DOHH2 (cell line): ENCODE measurements at regions not wholly inside any gene's neighbourhood (a gene's known extent, or its start where the extent isn't known, plus 50 kb on each side); places are given as distances from the start of the nearest gene placed in this dataset.
"Not testable (repeated sequence)": the region's sequence is repeated elsewhere in the genome, so short reads cannot be mapped to it uniquely, and the experiment has no call there.

ENCODE experiments used
- H3F3A ChIP-seq: fragments of 200-600 bp; sonication (generic), shearing (Covaris generic); 2 replicates; pipeline ENCODE4 v1.6.0; 2016; ENCODE audit warnings: antibody characterized with exemption, mild to moderate bottlenecking; ENCODE audit not compliant: control insufficient read depth, insufficient read depth
- H3K27ac ChIP-seq: fragments of 200-600 bp; sonication (generic); 2 replicates; pipeline ENCODE4 v1.5.1; 2014; ENCODE audit warnings: low read depth, mild to moderate bottlenecking, low read length, moderate library complexity
- H3K27me3 ChIP-seq: fragments of 200-600 bp; sonication (generic); 2 replicates; pipeline ENCODE4 v1.6.1; 2014; ENCODE audit warnings: mild to moderate bottlenecking, low read length, mixed read lengths; ENCODE audit not compliant: control insufficient read depth
- H3K36me3 ChIP-seq: fragments of 200-600 bp; sonication (generic); 2 replicates; pipeline ENCODE4 v1.6.1; 2014; ENCODE audit warnings: mild to moderate bottlenecking, low read length, moderate library complexity, mixed read lengths; ENCODE audit not compliant: control insufficient read depth
- H3K4me1 ChIP-seq: fragments of 200-600 bp; sonication (generic); 2 replicates; pipeline ENCODE4 v1.6.1; 2014; ENCODE audit warnings: mild to moderate bottlenecking, low read length, mixed read lengths; ENCODE audit not compliant: control insufficient read depth
- H3K4me2 ChIP-seq: fragments of 200-600 bp; sonication (generic); 2 replicates; pipeline ENCODE4 v1.6.0; 2014; ENCODE audit warnings: mild to moderate bottlenecking, low read length, moderate library complexity
- H3K4me3 ChIP-seq: fragments of 200-600 bp; sonication (generic); 2 replicates; pipeline ENCODE4 v1.5.1; 2014; ENCODE audit warnings: mild to moderate bottlenecking, low read length, mixed read lengths
- H3K79me2 ChIP-seq: fragments of 200-600 bp; sonication (generic); 2 replicates; pipeline ENCODE4 v1.6.1; 2014; ENCODE audit warnings: mild to moderate bottlenecking, low read length, mixed read lengths; ENCODE audit not compliant: control insufficient read depth
- H3K9me2 ChIP-seq: fragments of 200-600 bp; sonication (generic); replicated peaks from 2 replicates; pipeline ENCODE4 v1.6.1; 2014; ENCODE audit warnings: mild to moderate bottlenecking, low read length, mixed read lengths; ENCODE audit not compliant: control insufficient read depth
- H3K9me3 ChIP-seq: fragments of 200-600 bp; sonication (generic); 2 replicates; pipeline ENCODE4 v1.6.1; 2014; ENCODE audit warnings: antibody characterized with exemption, low read length, mixed read lengths; ENCODE audit not compliant: control insufficient read depth, insufficient read depth
- H4K20me1 ChIP-seq: fragments of 200-600 bp; sonication (generic); 2 replicates; pipeline ENCODE4 v1.6.0; 2014; ENCODE audit warnings: low read depth, mild to moderate bottlenecking, antibody characterized with exemption, low read length, moderate library complexity; ENCODE audit not compliant: control insufficient read depth, insufficient read depth
- CTCF ChIP-seq: fragments of 200-600 bp; sonication (generic); IDR thresholded peaks from one replicate; pipeline ENCODE4 v1.5.1; 2014; ENCODE audit warnings: antibody characterized with exemption, mild to moderate bottlenecking, low read depth, low read length; ENCODE audit not compliant: poor library complexity, severe bottlenecking
- EZH2phosphoT487 ChIP-seq: fragments of 200-600 bp; sonication (generic); IDR thresholded peaks from 2 replicates; pipeline ENCODE4 v1.6.1; 2017; ENCODE audit warnings: borderline replicate concordance, mild to moderate bottlenecking, antibody characterized with exemption, low read length, moderate library complexity, mixed read lengths

GRCh38 chr6:94785514-94785913 lies 791.8 kb upstream of the MANEA start:
- Histone ChIP-seq H4K20me1 (no peaks in the 10 kb centered on the region), H3K4me2 (no peak overlapping the region), H3K4me1 (no peaks in the 10 kb centered on the region), H3K4me3 (no peak overlapping the region), H3K27me3 (no peaks in the 10 kb centered on the region), H3K79me2 (no peaks in the 10 kb centered on the region), H3K9me2 (no peaks in the 10 kb centered on the region), H3F3A (no peaks in the 10 kb centered on the region), H3K9me3 (no peaks in the 10 kb centered on the region), H3K36me3 (no peaks in the 10 kb centered on the region), H3K27ac (no peak overlapping the region)
- TF ChIP-seq EZH2phosphoT487 = no peak
- TF ChIP-seq CTCF = no peak

- not testable (repeated sequence) for H3K9me3 ChIP-seq, H3K4me2 ChIP-seq, H3K4me1 ChIP-seq, H3K27me3 ChIP-seq, H3K9me2 ChIP-seq, H3K79me2 ChIP-seq, H3K27ac ChIP-seq, H3K4me3 ChIP-seq, H4K20me1 ChIP-seq, H3K36me3 ChIP-seq, H3F3A ChIP-seq
Measured at GRCh38 chr6:94785081-94785480, 792.3 kb upstream of the MANEA start.

GRCh38 chr6:94769197-94769596 lies 808.1 kb upstream of the MANEA start:
- Histone ChIP-seq H3K9me3 (no peaks in the 10 kb centered on the region), H3K27ac (no peak overlapping the region)

More at GRCh38 chr6:94769197-94769596, 808.1 kb upstream of the MANEA start:
- Histone ChIP-seq H3K79me2 (no peaks in the 10 kb centered on the region), H3K4me2 (no peak overlapping the region), H4K20me1 (no peaks in the 10 kb centered on the region), H3K36me3 (no peaks in the 10 kb centered on the region), H3K4me3 (no peak overlapping the region), H3K9me2 (no peaks in the 10 kb centered on the region), H3K4me1 (no peaks in the 10 kb centered on the region), H3K27me3 (no peaks in the 10 kb centered on the region), H3F3A (no peaks in the 10 kb centered on the region)
- TF ChIP-seq EZH2phosphoT487 = no peak
- TF ChIP-seq CTCF = no peak
